GM08714 (cell line): ENCODE measurements at regions not wholly inside any gene's neighbourhood (a gene's known extent, or its start where the extent isn't known, plus 50 kb on each side); places are given as distances from the start of the nearest gene placed in this dataset.

Source experiments
- H3K4me3 ChIP-seq: fragments of 200-500 bp; sonication (Bioruptor generic); 2 replicates; pipeline ENCODE4 v1.5.1; 2014; ENCODE audit warnings: mild to moderate bottlenecking, low read length, inconsistent platforms
- ZNF274 ChIP-seq: IDR thresholded peaks from 2 replicates; pipeline ENCODE4 v1.6.1; 2012; ENCODE audit warnings: mild to moderate bottlenecking, low read depth, low read length

- TF ChIP-seq ZNF274, result no peak
- no peak overlapping the region for H3K4me3 ChIP-seq
These were observed 136.9 kb upstream of the ADAMTS5 start for GRCh38 chr21:27103768-27104167.

GRCh38 chr21:27101523-27101922 lies 134.6 kb upstream of the ADAMTS5 start:
- no peak overlapping the region for H3K4me3 ChIP-seq
- TF ChIP-seq ZNF274, result no peak

- TF ChIP-seq ZNF274, result no peak
- H3K4me3 ChIP-seq, result no peak overlapping the region
These were observed 127.5 kb upstream of the ADAMTS5 start for GRCh38 chr21:27094184-27094948.

GRCh38 chr21:27086630-27087029 lies 119.7 kb upstream of the ADAMTS5 start:
- no peak for TF ChIP-seq ZNF274

GRCh38 chr21:27086186-27086585 lies 119.3 kb upstream of the ADAMTS5 start:
- no peak overlapping the region for H3K4me3 ChIP-seq
- TF ChIP-seq ZNF274, result no peak

More at GRCh38 chr21:27086630-27087029, 119.7 kb upstream of the ADAMTS5 start:
- H3K4me3 ChIP-seq, result no peak overlapping the region

- TF ChIP-seq ZNF274, result no peak
- H3K4me3 ChIP-seq, result no peak overlapping the region
These were observed 118.5 kb upstream of the ADAMTS5 start for GRCh38 chr21:27085387-27085786.

GRCh38 chr21:27083144-27083543 lies 116.3 kb upstream of the ADAMTS5 start:
- no peak for TF ChIP-seq ZNF274
- no peak overlapping the region for H3K4me3 ChIP-seq

- TF ChIP-seq ZNF274, result no peak
- no peak overlapping the region for H3K4me3 ChIP-seq
These were observed 115.6 kb upstream of the ADAMTS5 start for GRCh38 chr21:27082431-27083010.

GRCh38 chr21:27079636-27080240 lies 112.8 kb upstream of the ADAMTS5 start:
- no peak overlapping the region for H3K4me3 ChIP-seq
- TF ChIP-seq ZNF274, result no peak

- no peak for TF ChIP-seq ZNF274
- no peak overlapping the region for H3K4me3 ChIP-seq
These were observed 112.0 kb upstream of the ADAMTS5 start for GRCh38 chr21:27078915-27079314.

GRCh38 chr21:27077501-27077900 lies 110.6 kb upstream of the ADAMTS5 start:
- no peak for TF ChIP-seq ZNF274
- H3K4me3 ChIP-seq, result no peak overlapping the region

- no peak overlapping the region for H3K4me3 ChIP-seq
- TF ChIP-seq ZNF274, result no peak
These were observed 109.1 kb upstream of the ADAMTS5 start for GRCh38 chr21:27076025-27076424.

- TF ChIP-seq ZNF274, result no peak
- no peak overlapping the region for H3K4me3 ChIP-seq
These were observed 104.2 kb upstream of the ADAMTS5 start for GRCh38 chr21:27070861-27071670.

- TF ChIP-seq ZNF274, result no peak
- no peak overlapping the region for H3K4me3 ChIP-seq
These were observed 101.9 kb upstream of the ADAMTS5 start for GRCh38 chr21:27068811-27069210.
